H9 (cell line): ENCODE measurements at regions not wholly inside any gene's neighbourhood (a gene's known extent, or its start where the extent isn't known, plus 50 kb on each side); places are given as distances from the start of the nearest gene placed in this dataset.

Source experiments
- DNase-seq: peaks from one replicate; pipeline ENCODE4 v3.0.0-alpha.2; 2017
- H2AFZ ChIP-seq: one replicate; pipeline ENCODE4 v1.6.1; 2013; ENCODE audit warnings: mild to moderate bottlenecking, low read length, control low read depth, moderate library complexity
- H2AK5ac ChIP-seq: 2 replicates; pipeline ENCODE4 v1.6.1; 2013; ENCODE audit warnings: low read length, control low read depth, mixed read lengths; ENCODE audit not compliant: insufficient read length
- H2BK120ac ChIP-seq: one replicate; pipeline ENCODE4 v1.6.1; 2013; ENCODE audit warnings: low read depth, mild to moderate bottlenecking, low read length, control low read depth, inconsistent platforms; ENCODE audit not compliant: poor library complexity, severe bottlenecking
- H2BK12ac ChIP-seq: 2 replicates; pipeline ENCODE4 v1.6.1; 2013; ENCODE audit warnings: low read length, control low read depth, mixed read lengths, low read depth; ENCODE audit not compliant: insufficient read length
- H2BK15ac ChIP-seq: 2 replicates; pipeline ENCODE4 v1.6.1; 2013; ENCODE audit warnings: low read depth, low read length, control low read depth
- H2BK20ac ChIP-seq: one replicate; pipeline ENCODE4 v1.6.1; 2013; ENCODE audit warnings: low read depth, mild to moderate bottlenecking, low read length, control low read depth, inconsistent platforms; ENCODE audit not compliant: poor library complexity, severe bottlenecking
- H2BK5ac ChIP-seq: 2 replicates; pipeline ENCODE4 v1.6.1; 2013; ENCODE audit warnings: low read length, control low read depth, mixed read lengths; ENCODE audit not compliant: insufficient read length
- H3K14ac ChIP-seq: 2 replicates; pipeline ENCODE4 v1.6.1; 2013; ENCODE audit warnings: low read length, control low read depth; ENCODE audit not compliant: insufficient read depth
- H3K18ac ChIP-seq: 2 replicates; pipeline ENCODE4 v1.6.1; 2013; ENCODE audit warnings: low read depth, mild to moderate bottlenecking, mixed read lengths, low read length, control low read depth; ENCODE audit not compliant: insufficient read length
- H3K23ac ChIP-seq: 2 replicates; pipeline ENCODE4 v1.6.1; 2013; ENCODE audit warnings: low read length, control low read depth, mixed read lengths, low read depth; ENCODE audit not compliant: insufficient read length
- H3K23me2 ChIP-seq: 2 replicates; pipeline ENCODE4 v1.6.1; 2013; ENCODE audit warnings: low read depth, mild to moderate bottlenecking, mixed read lengths, low read length, control low read depth; ENCODE audit not compliant: insufficient read length, poor library complexity, severe bottlenecking
- H3K27ac ChIP-seq: 2 replicates; pipeline ENCODE4 v1.5.1; 2013; ENCODE audit warnings: low read length, control low read depth, mixed read lengths, low read depth; ENCODE audit not compliant: insufficient read length
- H3K27me3 ChIP-seq: 2 replicates; pipeline ENCODE4 v1.6.1; 2013; ENCODE audit warnings: low read length, control low read depth, inconsistent platforms; ENCODE audit not compliant: insufficient read depth
- H3K4ac ChIP-seq: 2 replicates; pipeline ENCODE4 v1.6.1; 2013; ENCODE audit warnings: low read depth, mild to moderate bottlenecking, control low read depth, inconsistent platforms, low read length, moderate library complexity
- H3K4me1 ChIP-seq: 2 replicates; pipeline ENCODE4 v1.6.1; 2013; ENCODE audit warnings: low read length, control low read depth, inconsistent platforms; ENCODE audit not compliant: insufficient read depth
- H3K4me2 ChIP-seq: 2 replicates; pipeline ENCODE4 v1.6.1; 2013; ENCODE audit warnings: low read length, control low read depth, mixed read lengths; ENCODE audit not compliant: insufficient read length, insufficient read depth
- H3K56ac ChIP-seq: 2 replicates; pipeline ENCODE4 v1.6.1; 2013; ENCODE audit warnings: low read depth, mild to moderate bottlenecking, mixed read lengths, low read length, control low read depth; ENCODE audit not compliant: insufficient read length
- H3K79me1 ChIP-seq: 2 replicates; pipeline ENCODE4 v1.6.1; 2013; ENCODE audit warnings: low read depth, mild to moderate bottlenecking, moderate library complexity, low read length, control low read depth, inconsistent platforms; ENCODE audit not compliant: insufficient read depth, poor library complexity, severe bottlenecking
- H3K79me2 ChIP-seq: 2 replicates; pipeline ENCODE4 v1.6.1; 2013; ENCODE audit warnings: low read length, control low read depth, inconsistent platforms; ENCODE audit not compliant: insufficient read depth
- H3K9ac ChIP-seq: 2 replicates; pipeline ENCODE4 v1.6.1; 2013; ENCODE audit warnings: low read length, control low read depth, mixed read lengths; ENCODE audit not compliant: insufficient read length; ENCODE audit errors: extremely low read depth
- H3K9me3 ChIP-seq: one replicate; pipeline ENCODE4 v1.6.1; 2013; ENCODE audit warnings: low read depth, low read length, inconsistent platforms; ENCODE audit not compliant: control insufficient read depth
- H3T11ph ChIP-seq: one replicate; pipeline ENCODE4 v1.6.1; 2013; ENCODE audit warnings: mild to moderate bottlenecking, low read length, control low read depth, inconsistent platforms
- H4K20me1 ChIP-seq: one replicate; pipeline ENCODE4 v1.6.1; 2013; ENCODE audit not compliant: control insufficient read depth, insufficient read length, insufficient read depth
- H4K5ac ChIP-seq: 2 replicates; pipeline ENCODE4 v1.6.1; 2013; ENCODE audit warnings: low read depth, mild to moderate bottlenecking, mixed read lengths, low read length, control low read depth; ENCODE audit not compliant: insufficient read length
- H4K8ac ChIP-seq: replicated peaks from 2 replicates; pipeline ENCODE4 v1.6.1; 2013; ENCODE audit warnings: low read length, control low read depth, mixed read lengths, low read depth; ENCODE audit not compliant: insufficient read length
- H4K91ac ChIP-seq: 2 replicates; pipeline ENCODE4 v1.6.1; 2013; ENCODE audit warnings: low read depth, mild to moderate bottlenecking, moderate library complexity, mixed read lengths, low read length, control low read depth; ENCODE audit not compliant: insufficient read length
- H3K27ac Mint-ChIP-seq, 3 experiments: 2 replicates in 2 of 3; 3 replicates in 1 of 3; pipeline ENCODE4 v1.8.0; 2020 to 2021; ENCODE audit warnings: mixed read lengths in 3 of 3, mild to moderate bottlenecking in 1 of 3, moderate library complexity in 1 of 3
- H3K27me3 Mint-ChIP-seq: 2 replicates; pipeline ENCODE4 v1.8.0; 2021; ENCODE audit warnings: low read depth, mild to moderate bottlenecking, moderate library complexity, mixed read lengths
- H3K36me3 Mint-ChIP-seq, 3 experiments: 2 replicates in 2 of 3; 3 replicates in 1 of 3; pipeline ENCODE4 v1.8.0; 2020 to 2021; ENCODE audit warnings: low read depth in 3 of 3, mixed read lengths in 3 of 3; ENCODE audit not compliant: insufficient read depth in 1 of 3
- H3K4me1 Mint-ChIP-seq, 2 experiments: 2 replicates each; pipeline ENCODE4 v1.8.0; 2020; ENCODE audit warnings: mixed read lengths in 2 of 2
- H3K4me3 Mint-ChIP-seq, 2 experiments: 2 replicates in 1 of 2; 3 replicates in 1 of 2; pipeline ENCODE4 v1.8.0; 2020 to 2021; ENCODE audit warnings: mild to moderate bottlenecking in 2 of 2, mixed read lengths in 2 of 2, moderate library complexity in 1 of 2
- H3K9me3 Mint-ChIP-seq, 2 experiments: 2 replicates in 1 of 2; 3 replicates in 1 of 2; pipeline ENCODE4 v1.8.0; 2020; ENCODE audit warnings: mild to moderate bottlenecking in 2 of 2, mixed read lengths in 2 of 2, moderate library complexity in 1 of 2
- WGBS: extraction: QIAGEN DNeasy Blood & Tissue Kit; methylation state at CpG from one replicate; pipeline ENCODE4 v1.1.7; 2013; ENCODE audit warnings: missing lambda C conversion rate, low lambda C conversion rate, mixed read lengths; ENCODE audit not compliant: insufficient read length; ENCODE audit errors: extremely low coverage; 5-methylcytosine and 5-hydroxymethylcytosine counted together
- TF ChIP-seq, protein P1 (sequence below): fragments of 200-600 bp; sonication (generic); conservative IDR thresholded peaks from 3 replicates; pipeline ENCODE4 v1.8.0; 2021; ENCODE audit warnings: antibody characterized with exemption, mild to moderate bottlenecking

DNA sequence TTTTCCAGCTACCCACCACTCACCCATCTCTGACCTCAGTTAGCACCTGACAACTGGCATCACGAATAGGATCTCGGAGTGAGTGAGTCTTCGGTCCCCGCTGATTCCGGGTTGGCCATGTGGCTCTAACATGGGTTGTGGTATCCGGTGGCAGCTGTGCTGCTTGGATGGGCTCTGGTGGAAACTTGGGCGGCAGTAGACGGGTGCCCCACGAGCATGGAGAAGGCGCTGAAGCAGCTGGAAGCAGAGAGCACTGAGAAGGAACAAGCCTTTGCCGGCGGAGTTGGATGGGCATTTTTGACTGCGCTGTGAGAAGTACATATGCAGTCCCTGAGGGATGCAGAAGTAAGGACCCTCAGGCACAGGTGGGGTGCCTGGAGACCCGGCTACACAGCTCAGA, 1044.0 kb upstream of the ADGRL4 start:
- TF ChIP-seq, protein P1, sequence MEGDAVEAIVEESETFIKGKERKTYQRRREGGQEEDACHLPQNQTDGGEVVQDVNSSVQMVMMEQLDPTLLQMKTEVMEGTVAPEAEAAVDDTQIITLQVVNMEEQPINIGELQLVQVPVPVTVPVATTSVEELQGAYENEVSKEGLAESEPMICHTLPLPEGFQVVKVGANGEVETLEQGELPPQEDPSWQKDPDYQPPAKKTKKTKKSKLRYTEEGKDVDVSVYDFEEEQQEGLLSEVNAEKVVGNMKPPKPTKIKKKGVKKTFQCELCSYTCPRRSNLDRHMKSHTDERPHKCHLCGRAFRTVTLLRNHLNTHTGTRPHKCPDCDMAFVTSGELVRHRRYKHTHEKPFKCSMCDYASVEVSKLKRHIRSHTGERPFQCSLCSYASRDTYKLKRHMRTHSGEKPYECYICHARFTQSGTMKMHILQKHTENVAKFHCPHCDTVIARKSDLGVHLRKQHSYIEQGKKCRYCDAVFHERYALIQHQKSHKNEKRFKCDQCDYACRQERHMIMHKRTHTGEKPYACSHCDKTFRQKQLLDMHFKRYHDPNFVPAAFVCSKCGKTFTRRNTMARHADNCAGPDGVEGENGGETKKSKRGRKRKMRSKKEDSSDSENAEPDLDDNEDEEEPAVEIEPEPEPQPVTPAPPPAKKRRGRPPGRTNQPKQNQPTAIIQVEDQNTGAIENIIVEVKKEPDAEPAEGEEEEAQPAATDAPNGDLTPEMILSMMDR, result no peak
- H3K36me3 Mint-ChIP-seq, result peaks cover 0 to 8% (median 4%) of the 10 kb centered on the region in 3 experiments; a peak in 3 of 7 replicates
- no peak for DNase-seq
- no peaks in the 10 kb centered on the region for H3K79me2 ChIP-seq
- no peak overlapping the region for H3K18ac ChIP-seq
- H2BK5ac ChIP-seq, result no peak overlapping the region
- no peaks in the 10 kb centered on the region for H3K4me1 ChIP-seq
- no peak overlapping the region for H2BK120ac ChIP-seq
- no peak overlapping the region for H4K91ac ChIP-seq
- H3K9ac ChIP-seq, result no peak overlapping the region
- H3K4me1 Mint-ChIP-seq, result no peaks in the 10 kb centered on the region
- H2BK12ac ChIP-seq, result no peak overlapping the region
- no peak overlapping the region for H4K8ac ChIP-seq
- H2AK5ac ChIP-seq, result no peak overlapping the region
- no peaks in the 10 kb centered on the region for H3K23me2 ChIP-seq
- no peaks in the 10 kb centered on the region for H4K20me1 ChIP-seq
- no peak overlapping the region for H2BK20ac ChIP-seq
- no peak overlapping the region for H3K56ac ChIP-seq
- H4K5ac ChIP-seq, result no peak overlapping the region
- H3K27ac Mint-ChIP-seq, result no peak overlapping the region; a peak in 1 of 7 replicates
- no peak overlapping the region for H3K4me3 Mint-ChIP-seq
- no peaks in the 10 kb centered on the region; the same call in 1 of the 2 replicates for H3K27me3 Mint-ChIP-seq
- no peak overlapping the region for H3K23ac ChIP-seq
- H3K9me3 ChIP-seq, result no peaks in the 10 kb centered on the region
- no peak overlapping the region for H2AFZ ChIP-seq
- H3T11ph ChIP-seq, result no peak overlapping the region
- H3K14ac ChIP-seq, result no peak overlapping the region
- no peaks in the 10 kb centered on the region for H3K27me3 ChIP-seq
- no peak overlapping the region for H2BK15ac ChIP-seq
- no peak overlapping the region for H3K4me2 ChIP-seq
- no peak overlapping the region for H3K4ac ChIP-seq
- no CpG with 5 or more reads among the region's 14 CpGs for WGBS
- no peak overlapping the region for H3K27ac ChIP-seq
- H3K9me3 Mint-ChIP-seq, result peaks cover 0 to 8% of the 10 kb centered on the region in 2 experiments; a peak in 4 of 5 replicates
- no peaks in the 10 kb centered on the region for H3K79me1 ChIP-seq
